Heart left ventricle (tissue), 16 donors: ENCODE measurements at regions not wholly inside any gene's neighbourhood (a gene's known extent, or its start where the extent isn't known, plus 50 kb on each side); places are given as distances from the start of the nearest gene placed in this dataset.
A peak's percentile ranks its signal among the peaks of the same experiment; 100 is the strongest.

ENCODE experiments used
- ATAC-seq, 4 donors: fragments of 200-7000 bp; cut with Tn5 transposase; one replicate each; pipeline ENCODE4 v1.9.1; 2020 to 2022; ENCODE audit warnings: moderate library complexity in 4 of 4, mild to moderate bottlenecking in 3 of 4, moderate number of reproducible peaks in 1 of 4
- DNase-seq, 5 donors: peaks; one replicate each; pipeline ENCODE4 v3.0.0-alpha.2; 2020
- H3K27ac ChIP-seq, 12 donors: fragments of 200-600 bp; sonication (generic) in 4 of 12; one replicate each; pipeline versions ENCODE4 v1.5.0 to v1.8.0; 2016 to 2022; ENCODE audit warnings: mild to moderate bottlenecking in 2 of 12
- H3K27me3 ChIP-seq, 9 donors: fragments of 200-600 bp; sonication (generic) in 2 of 9; one replicate each; pipeline versions ENCODE4 v1.5.1 to v1.8.0; 2016 to 2022; ENCODE audit warnings: mild to moderate bottlenecking in 3 of 9
- H3K36me3 ChIP-seq, 9 donors: fragments of 200-600 bp; sonication (generic) in 2 of 9; one replicate each; pipeline versions ENCODE4 v1.5.0 to v1.8.0; 2018 to 2022; ENCODE audit warnings: mild to moderate bottlenecking in 2 of 9
- H3K4me1 ChIP-seq, 12 donors: fragments of 200-600 bp; sonication (generic) in 4 of 12; one replicate each; pipeline versions ENCODE4 v1.5.0 to v1.8.0; 2016 to 2022; ENCODE audit warnings: mild to moderate bottlenecking in 3 of 12
- H3K4me3 ChIP-seq, 12 donors: fragments of 200-600 bp; sonication (generic) in 4 of 12; one replicate each; pipeline versions ENCODE4 v1.5.0 to v1.8.0; 2017 to 2022; ENCODE audit warnings: mild to moderate bottlenecking in 9 of 12, moderate library complexity in 4 of 12
- H3K9me3 ChIP-seq, 12 donors: fragments of 200-600 bp; sonication (generic) in 4 of 12; one replicate each; pipeline versions ENCODE4 v1.5.0 to v1.8.0; 2016 to 2022; ENCODE audit warnings: mild to moderate bottlenecking in 1 of 12
- CTCF ChIP-seq, 12 donors: fragments of 200-600 bp; sonication (generic) in 4 of 12; IDR thresholded peaks; one replicate each; pipeline versions ENCODE4 v1.5.0 to v1.8.0; 2018 to 2022; ENCODE audit warnings: antibody characterized with exemption in 12 of 12, mild to moderate bottlenecking in 5 of 12
- POLR2A ChIP-seq, 2 donors: fragments of 450-650 bp; IDR thresholded peaks; one replicate each; pipeline ENCODE4 v1.6.1; 2017; ENCODE audit warnings: antibody characterized with exemption in 2 of 2, mild to moderate bottlenecking in 2 of 2, moderate library complexity in 2 of 2
- WGBS, 4 donors: extraction: QIAGEN DNeasy Blood & Tissue Kit in 2 of 4; methylation state at CpG; one replicate each; pipeline versions ENCODE4 v1.1.5 to v1.1.7; 2013 to 2018; 5-methylcytosine and 5-hydroxymethylcytosine counted together
- intact Hi-C, 10 donors: fragments of 100-400 bp; cut with DNase I; formaldehyde crosslinking; loops; one replicate each; pipeline versions ENCODE4 v1.11.1 to v1.14.2; 2022
- donor health status: ischemic (EF 13 %, LVEDD 7.1; RV severe dilation, severe dysfunction).
- donor health status: healthy with polysubstance abuse.
- donor health status: DM: no; HTN: yes; CAD: no.
- donor health status: DM: no; HTN: no; CAD: no.
- donor health status: ischemic (EF 25% LVEDD 6.9; RV normal size, moderate dysfunction).
- donor health status: ischemic (EF 25% LVEDD 5.7; RV mildly dilated, moderate dysfunction).
- donor health status: healthy.
- donor health status: DM: yes; HTN: yes; CAD: no.
- donor health status: ischemic (EF 35%, LVEDD 5.7; RV mildly dilated, moderate dysfunction).
- donor health status: nonischemic (EF 11% LVEDD 7.7; RV severe dilation, severe dysfunction).
- donor health status: DM: yes; HTN: yes; CAD: no.
- donor health status: PGD.
- donor health status: ischemic (EF 29% LVEDD 5.4; RV normal size, mild dysfunction).
- donor health status: nonischemic (EF 23%, LVEDD 6.1; RV moderate dilation, normal function).

GRCh38 chr6:56838016-56838555 is 116.8 kb upstream of the BEND6 start:
- Histone ChIP-seq H3K27me3 (no peaks in the 10 kb centered on the region), H3K4me3 (peak overlapping the region in 2 of 12 donors; percentile 7 to 10), H3K4me1 (peaks cover 0 to 59% (median 23%) of the 10 kb centered on the region in 12 donors), H3K36me3 (no peaks in the 10 kb centered on the region), H3K9me3 (no peaks in the 10 kb centered on the region), H3K27ac (peak overlapping the region in 11 of 12 donors; percentile 83 to 97 (median 92))
- TF ChIP-seq CTCF (IDR thresholded peaks at IDR 0.05) (no peak), POLR2A (IDR thresholded peaks at IDR 0.05) (no peak)
- WGBS, 4 donors, result 44 to 63% (median 56%) methylated on average over 2 of the region's 2 CpGs
- ATAC-seq (no peak), DNase-seq (no peak)
- intact Hi-C loops, result no loop called here

GRCh38 chr6:56837322-56837894 is 117.5 kb upstream of the BEND6 start:
- DNase-seq (no peak), ATAC-seq (no peak)
- Histone ChIP-seq H3K4me1 (peaks cover 0 to 61% (median 24%) of the 10 kb centered on the region in 12 donors), H3K4me3 (peak overlapping the region in 2 of 12 donors; percentile 3 to 20), H3K27me3 (no peaks in the 10 kb centered on the region), H3K36me3 (no peaks in the 10 kb centered on the region), H3K9me3 (no peaks in the 10 kb centered on the region), H3K27ac (peak overlapping the region in 11 of 12 donors; percentile 23 to 97 (median 90))
- 59 to 71% (median 68%) methylated on average over 6 of the region's 6 CpGs for WGBS, 4 donors
- intact Hi-C loops, result no loop called here
- no peak for TF ChIP-seq POLR2A (IDR thresholded peaks at IDR 0.05)
- TF ChIP-seq CTCF (IDR thresholded peaks at IDR 0.05), result no peak

- Histone ChIP-seq H3K36me3 (no peaks in the 10 kb centered on the region), H3K4me3 (no peak overlapping the region), H3K27ac (peak overlapping the region in 1 of 12 donors; percentile 80), H3K9me3 (no peaks in the 10 kb centered on the region), H3K27me3 (no peaks in the 10 kb centered on the region), H3K4me1 (peaks cover 0 to 76% (median 21%) of the 10 kb centered on the region in 12 donors)
- intact Hi-C loops, result no loop called here
- 77 to 82% (median 81%) methylated on average over 3 of the region's 3 CpGs for WGBS, 4 donors
- TF ChIP-seq POLR2A (IDR thresholded peaks at IDR 0.05) (no peak), CTCF (IDR thresholded peaks at IDR 0.05) (no peak)
- no peak for DNase-seq
- no peak for ATAC-seq
These were observed 119.3 kb upstream of the BEND6 start for GRCh38 chr6:56835612-56836011.

- TF ChIP-seq POLR2A (IDR thresholded peaks at IDR 0.05) (no peak), CTCF (IDR thresholded peaks at IDR 0.05) (no peak)
- intact Hi-C loops, result no loop called here
- ATAC-seq, result peak in 1 of 4 donors; percentile 18
- Histone ChIP-seq H3K36me3 (no peaks in the 10 kb centered on the region), H3K27ac (peak overlapping the region; percentile 24 to 80 (median 63)), H3K4me3 (no peak overlapping the region), H3K4me1 (peaks cover 0 to 72% (median 22%) of the 10 kb centered on the region in 12 donors), H3K9me3 (no peaks in the 10 kb centered on the region), H3K27me3 (no peaks in the 10 kb centered on the region)
- WGBS, 4 donors, result 93 to 100% (median 97%) methylated on average over 1 of the region's 1 CpG
- no peak for DNase-seq
These were observed 121.0 kb upstream of the BEND6 start for GRCh38 chr6:56833873-56834272.
